HepG2 (cell line): ENCODE measurements at regions not wholly inside any gene's neighbourhood (a gene's known extent, or its start where the extent isn't known, plus 50 kb on each side); places are given as distances from the start of the nearest gene placed in this dataset.
A peak's percentile ranks its signal among the peaks of the same experiment; 100 is the strongest.

ENCODE experiments used
- ATF7-NPFF ChIP-seq: sonication (generic); formaldehyde crosslinking; IDR thresholded peaks from 2 replicates; pipeline ENCODE4 v1.8.1; 2023; ENCODE audit warnings: mild to moderate bottlenecking, low read depth, missing genetic modification reagents, moderate library complexity
- GABPA ChIP-seq, 2 experiments: IDR thresholded peaks; 2 replicates each; pipeline ENCODE4 v1.6.1; 2011 to 2016; ENCODE audit warnings: low read depth in 2 of 2, low read length in 1 of 2, missing biosample characterization in 1 of 2, missing genetic modification characterization in 1 of 2
- HNRNPL ChIP-seq: fragments of 200-400 bp; formaldehyde crosslinking; IDR thresholded peaks from 2 replicates; pipeline ENCODE4 v1.6.1; 2017; ENCODE audit warnings: mild to moderate bottlenecking, low read depth, low read length
- KIAA2018 ChIP-seq: sonication (generic); formaldehyde crosslinking; IDR thresholded peaks from 2 replicates; pipeline ENCODE4 v1.5.0; 2020; ENCODE audit warnings: mild to moderate bottlenecking, missing genetic modification reagents, borderline replicate concordance
- POGK ChIP-seq: sonication (generic); formaldehyde crosslinking; conservative IDR thresholded peaks from 2 replicates; pipeline ENCODE4 v1.8.0; 2022; ENCODE audit warnings: mild to moderate bottlenecking, moderate library complexity, missing genetic modification reagents
- TFDP1 ChIP-seq: IDR thresholded peaks from 2 replicates; pipeline ENCODE4 v1.6.1; 2016; ENCODE audit warnings: missing compliant biosample characterization, missing genetic modification reagents, borderline replicate concordance
- YEATS2 ChIP-seq: sonication (generic); formaldehyde crosslinking; IDR thresholded peaks from 2 replicates; pipeline ENCODE4 v1.4.0; 2020; ENCODE audit warnings: missing genetic modification reagents, borderline replicate concordance
- ZNF160 ChIP-seq: sonication (generic); formaldehyde crosslinking; IDR thresholded peaks from 2 replicates; pipeline ENCODE4 v1.8.0; 2022; ENCODE audit warnings: mild to moderate bottlenecking, inconsistent platforms, missing genetic modification reagents
- ZNF20 ChIP-seq: sonication (generic); formaldehyde crosslinking; IDR thresholded peaks from 2 replicates; pipeline ENCODE4 v1.4.0; 2020; ENCODE audit warnings: mild to moderate bottlenecking, moderate library complexity, missing genetic modification reagents
- ZSCAN5A ChIP-seq: sonication (generic); formaldehyde crosslinking; IDR thresholded peaks from 2 replicates; pipeline ENCODE4 v1.8.0; 2022; ENCODE audit warnings: mild to moderate bottlenecking, missing genetic modification reagents, borderline replicate concordance
- ZUFSP ChIP-seq: sonication (generic); formaldehyde crosslinking; IDR thresholded peaks from 2 replicates; pipeline ENCODE4 v1.9.0; 2021; ENCODE audit warnings: missing genetic modification reagents, mild to moderate bottlenecking, borderline replicate concordance

- TF ChIP-seq POGK (CRISPR knock-in tag) (peak; percentile 96), ZNF160 (CRISPR knock-in tag) (no peak), YEATS2 (CRISPR knock-in tag) (no peak), TFDP1 (peak; percentile 29; the same call in 1 of the 2 replicates), ATF7-NPFF (no peak), ZNF20 (no peak), KIAA2018 (CRISPR knock-in tag) (no peak), HNRNPL (no peak), ZUFSP (CRISPR knock-in tag) (no peak), GABPA (IDR thresholded peaks at IDR 0.05; ENCODE audit: low read depth, low read length) (no peak), GABPA (CRISPR knock-in tag; IDR thresholded peaks at IDR 0.05; ENCODE audit: low read depth) (no peak), ZSCAN5A (CRISPR knock-in tag) (no peak)
Observed at GRCh38 chr9:97788763-97789663, 64.0 kb upstream of the FOXE1 start (continued).
